ENCODE measurements at regions not wholly inside any gene's neighbourhood (a gene's known extent, or its start where the extent isn't known, plus 50 kb on each side); places are given as distances from the start of the nearest gene placed in this dataset.

GRCh38 chr2:215773728-215774127 is 239.6 kb downstream of the MREG start:
- H3K27ac ChIP-seq (ENCODE audit: low read depth in 2 of 2, low read length in 2 of 2), result no peak overlapping the region
- no peak for FAIRE-seq
- intact Hi-C loops (cut with DNase I), result no loop called here

GRCh38 chr2:215772634-215773563 is 240.5 kb downstream of the MREG start:
- intact Hi-C loops (cut with DNase I), result no loop called here
- peaks cover 0 to 4% (median 0%) of the 10 kb centered on the region in 3 donors for H3K9me3 ChIP-seq (ENCODE audit: control insufficient read depth in 2 of 3, insufficient read depth in 1 of 3, low read length in 3 of 3)
- DNase-seq (no peak), FAIRE-seq (no peak)
- H3K27me3 ChIP-seq (ENCODE audit: control insufficient read depth, insufficient read depth, low read length), result no peaks in the 10 kb centered on the region
- TF ChIP-seq CTCF (IDR thresholded peaks at IDR 0.05; ENCODE audit: borderline replicate concordance, extremely low read depth, insufficient read depth), result no peak
- no peak overlapping the region for H3K4me3 ChIP-seq (ENCODE audit: low read length in 3 of 3)
- H3K27ac ChIP-seq (ENCODE audit: low read depth in 2 of 2, low read length in 2 of 2), result no peak overlapping the region
- H3K9ac ChIP-seq (ENCODE audit: low read length in 3 of 3), result no peak overlapping the region
- H3K4me1 ChIP-seq (ENCODE audit: control insufficient read depth in 2 of 3, insufficient read depth in 2 of 3, low read depth in 1 of 3, low read length in 3 of 3), result no peaks in the 10 kb centered on the region
- no peaks in the 10 kb centered on the region for H3K36me3 ChIP-seq (ENCODE audit: control insufficient read depth in 2 of 3, insufficient read depth in 3 of 3, low read length in 3 of 3)

More at GRCh38 chr2:215773728-215774127, 239.6 kb downstream of the MREG start:
- Histone ChIP-seq H3K4me3 (ENCODE audit: low read length in 3 of 3) (no peak overlapping the region), H3K27me3 (ENCODE audit: control insufficient read depth, insufficient read depth, low read length) (no peaks in the 10 kb centered on the region), H3K9ac (ENCODE audit: low read length in 3 of 3) (no peak overlapping the region), H3K4me1 (ENCODE audit: control insufficient read depth in 2 of 3, insufficient read depth in 2 of 3, low read depth in 1 of 3, low read length in 3 of 3) (no peaks in the 10 kb centered on the region), H3K36me3 (ENCODE audit: control insufficient read depth in 2 of 3, insufficient read depth in 3 of 3, low read length in 3 of 3) (no peaks in the 10 kb centered on the region), H3K9me3 (ENCODE audit: control insufficient read depth in 2 of 3, insufficient read depth in 1 of 3, low read length in 3 of 3) (no peaks in the 10 kb centered on the region)
- no peak for DNase-seq
- TF ChIP-seq CTCF (IDR thresholded peaks at IDR 0.05; ENCODE audit: borderline replicate concordance, extremely low read depth, insufficient read depth), result no peak

GRCh38 chr2:215772003-215772402 is 241.3 kb downstream of the MREG start:
- no peaks in the 10 kb centered on the region for H3K27me3 ChIP-seq (ENCODE audit: control insufficient read depth, insufficient read depth, low read length)
- H3K4me1 ChIP-seq (ENCODE audit: control insufficient read depth in 2 of 3, insufficient read depth in 2 of 3, low read depth in 1 of 3, low read length in 3 of 3), result no peaks in the 10 kb centered on the region
- DNase-seq (no peak), FAIRE-seq (no peak)
- peaks cover 0 to 7% (median 0%) of the 10 kb centered on the region in 3 donors for H3K9me3 ChIP-seq (ENCODE audit: control insufficient read depth in 2 of 3, insufficient read depth in 1 of 3, low read length in 3 of 3)
- no peaks in the 10 kb centered on the region for H3K36me3 ChIP-seq (ENCODE audit: control insufficient read depth in 2 of 3, insufficient read depth in 3 of 3, low read length in 3 of 3)
- no peak overlapping the region for H3K4me3 ChIP-seq (ENCODE audit: low read length in 3 of 3)
- no peak for TF ChIP-seq CTCF (IDR thresholded peaks at IDR 0.05; ENCODE audit: borderline replicate concordance, extremely low read depth, insufficient read depth)
- no peak overlapping the region for H3K9ac ChIP-seq (ENCODE audit: low read length in 3 of 3)
- no peak overlapping the region for H3K27ac ChIP-seq (ENCODE audit: low read depth in 2 of 2, low read length in 2 of 2)
- intact Hi-C loops (cut with DNase I), result no loop called here
